Erythroblast (primary cell): ENCODE measurements at regions not wholly inside any gene's neighbourhood (a gene's known extent, or its start where the extent isn't known, plus 50 kb on each side); places are given as distances from the start of the nearest gene placed in this dataset.

Experiments used
- DNase-seq, 2 experiments: peaks; one replicate each; lab custom pipeline; 2025; lab: John Stamatoyannopoulos, UW
- GATA1 ChIP-seq: IDR thresholded peaks from 2 replicates; pipeline ENCODE4 v1.6.1; 2011; ENCODE audit warnings: low read depth, mild to moderate bottlenecking, control low read depth, low read length, moderate library complexity
- POLR2A ChIP-seq: IDR thresholded peaks from 2 replicates; pipeline ENCODE4 v1.6.1; 2011; ENCODE audit warnings: mild to moderate bottlenecking, low read length

- DNase-seq = no peak
- TF ChIP-seq POLR2A (no peak), GATA1 (no peak)
Observed at GRCh38 chr13:50566646-50567045, 276.8 kb downstream of the DLEU7 start.

- no peak for DNase-seq
- TF ChIP-seq POLR2A = no peak
Observed at GRCh38 chr13:50572129-50572528, 271.4 kb downstream of the DLEU7 start.

DNA sequence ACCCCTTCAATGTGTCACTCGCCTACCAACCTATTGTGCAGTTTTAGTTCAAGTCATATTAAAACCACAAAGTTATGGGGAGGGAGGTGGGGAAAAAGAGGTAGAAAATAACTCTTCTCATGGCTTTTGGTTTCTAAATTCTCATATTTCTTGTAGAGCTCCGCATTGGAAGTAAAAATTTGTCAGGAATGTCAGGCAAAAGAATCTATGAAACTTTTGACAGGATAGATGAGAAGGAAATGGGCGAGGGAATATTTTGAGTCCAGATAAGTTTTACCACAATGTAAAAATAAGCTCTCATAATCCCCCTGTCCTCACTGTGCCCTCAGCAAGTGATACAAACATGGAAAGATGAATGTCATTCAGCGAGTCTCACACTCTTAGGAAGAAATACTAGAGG is 270.4 kb downstream of the DLEU7 start:
- TF ChIP-seq GATA1 (no peak), POLR2A (no peak)
- no peak for DNase-seq

DNA sequence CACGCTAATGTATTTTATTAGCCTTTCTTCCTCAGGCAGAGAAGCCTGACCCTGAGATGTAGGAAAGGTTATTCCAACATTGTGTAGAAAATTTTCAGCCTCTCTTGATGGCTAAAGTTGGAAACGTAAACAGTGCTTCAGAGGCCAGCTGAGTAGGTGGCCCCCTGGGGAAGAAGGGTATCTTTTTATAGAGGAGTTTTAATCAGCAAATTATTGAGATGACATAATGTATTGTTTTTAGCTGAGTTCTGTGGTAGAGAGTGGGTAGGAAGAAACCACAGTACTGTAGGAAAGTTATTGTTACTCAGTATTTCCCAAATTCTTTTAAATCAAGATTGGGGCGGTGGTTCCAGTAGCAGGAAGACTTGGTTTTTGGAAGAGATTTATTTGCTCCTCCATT is 268.8 kb downstream of the DLEU7 start:
- TF ChIP-seq GATA1 = no peak
- TF ChIP-seq POLR2A = no peak
- DNase-seq = no peak

- no peak for TF ChIP-seq GATA1
- TF ChIP-seq POLR2A = no peak
- DNase-seq = no peak
Observed at GRCh38 chr13:50575138-50575537, 268.4 kb downstream of the DLEU7 start.

- TF ChIP-seq POLR2A (no peak), GATA1 (no peak)
- DNase-seq = no peak
Observed at GRCh38 chr13:50576156-50576555, 267.3 kb downstream of the DLEU7 start.

DNA sequence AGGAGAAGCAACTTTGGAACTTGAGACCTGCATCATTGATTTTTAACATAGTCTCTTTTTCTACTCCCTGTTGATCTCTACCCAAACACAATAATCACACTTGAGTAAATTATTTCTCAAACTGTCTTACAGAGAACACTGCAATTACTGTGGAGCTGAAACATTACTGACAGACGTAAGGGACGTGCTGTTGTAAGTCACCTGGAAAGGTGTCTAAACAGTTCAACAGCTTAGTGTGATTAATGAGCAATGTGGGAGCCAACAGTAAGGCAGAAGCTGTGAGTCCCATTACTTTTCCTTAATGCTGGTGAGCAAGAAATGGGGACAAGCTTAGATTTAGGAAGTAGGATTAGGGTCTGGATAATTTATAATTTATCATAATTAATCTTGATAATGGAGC is 265.7 kb downstream of the DLEU7 start:
- TF ChIP-seq GATA1 = no peak
- TF ChIP-seq POLR2A = no peak
- no peak for DNase-seq

- DNase-seq = no peak
- no peak for TF ChIP-seq GATA1
- TF ChIP-seq POLR2A = no peak
Observed at GRCh38 chr13:50580684-50581305, 262.7 kb downstream of the DLEU7 start.

GRCh38 chr13:50581586-50582196 is 261.8 kb downstream of the DLEU7 start:
- no peak for DNase-seq
- TF ChIP-seq POLR2A (no peak), GATA1 (no peak)

- no peak for TF ChIP-seq GATA1
- TF ChIP-seq POLR2A = no peak
- DNase-seq = no peak
Observed at GRCh38 chr13:50584856-50585580, 258.5 kb downstream of the DLEU7 start.

GRCh38 chr13:50585674-50586413 is 257.6 kb downstream of the DLEU7 start:
- no peak for TF ChIP-seq POLR2A
- TF ChIP-seq GATA1 = no peak
- DNase-seq = no peak

DNA sequence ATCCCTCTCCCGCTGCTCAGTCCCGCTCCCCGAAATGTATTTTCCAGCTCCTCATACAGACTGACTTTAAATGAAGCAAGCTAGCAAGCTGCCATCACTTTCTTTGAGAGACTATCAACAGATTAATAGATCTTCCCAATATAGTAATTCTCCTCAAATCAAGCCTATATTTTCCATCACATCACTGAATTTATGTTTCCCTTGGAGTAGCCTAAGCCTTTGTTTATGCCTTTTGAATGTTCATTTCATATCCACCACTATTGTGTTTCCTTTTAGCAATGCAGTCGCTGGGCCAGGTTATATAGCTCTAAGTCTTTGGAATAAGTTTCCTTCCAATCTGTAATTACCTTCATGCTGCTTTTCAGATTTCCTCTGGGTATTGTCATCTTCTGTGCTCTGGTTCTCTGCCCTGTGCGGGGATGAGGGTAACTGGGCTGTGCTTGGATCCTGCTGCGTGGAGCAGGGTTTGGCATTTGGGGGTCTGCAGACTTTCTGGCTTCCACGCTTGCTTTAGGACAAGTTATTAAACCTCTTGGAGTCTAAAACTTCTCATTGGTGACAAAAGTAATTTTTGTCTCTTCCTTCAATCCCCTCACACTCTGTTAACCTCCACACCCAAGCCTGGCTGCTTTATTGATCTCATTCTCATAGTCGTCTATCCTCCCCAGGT is 256.9 kb downstream of the DLEU7 start:
- DNase-seq = no peak
- TF ChIP-seq GATA1 (no peak), POLR2A (no peak)

- no peak for DNase-seq
- TF ChIP-seq POLR2A = no peak
- no peak for TF ChIP-seq GATA1
Observed at GRCh38 chr13:50587115-50587514, 256.4 kb downstream of the DLEU7 start.
